ENCODE measurements at regions not wholly inside any gene's neighbourhood (a gene's known extent, or its start where the extent isn't known, plus 50 kb on each side); places are given as distances from the start of the nearest gene placed in this dataset.

GRCh38 chr6:117168296-117169063 lies 96.9 kb upstream of the VGLL2 start:
- Histone ChIP-seq H3K9me3 (ENCODE audit: control insufficient read depth in 2 of 3, low read length in 3 of 3) (no peaks in the 10 kb centered on the region), H3K27me3 (ENCODE audit: control insufficient read depth in 2 of 2, insufficient read depth in 2 of 2, low read length in 2 of 2) (no peaks in the 10 kb centered on the region), H3K27ac (ENCODE audit: low read depth, low read length) (no peak overlapping the region), H3K36me3 (ENCODE audit: control insufficient read depth in 2 of 3, insufficient read depth in 3 of 3, low read length in 3 of 3) (no peaks in the 10 kb centered on the region), H3K4me1 (ENCODE audit: control insufficient read depth in 2 of 2, insufficient read depth in 2 of 2, low read length in 2 of 2) (no peaks in the 10 kb centered on the region), H3K4me3 (ENCODE audit: low read length) (no peak overlapping the region)
- POLR2A ChIA-PET, result no interaction called here
- H3K27me3 Mint-ChIP-seq, result peaks cover 0 to 5% (median 3%) of the 10 kb centered on the region in 5 donors
- H3K36me3 Mint-ChIP-seq, result no peaks in the 10 kb centered on the region
- CTCF ChIA-PET, result no interaction called here
- intact Hi-C loops (cut with micrococcal nuclease), result no loop called here
- peaks cover 0 to 4% (median 0%) of the 10 kb centered on the region in 11 donors for H3K9me3 Mint-ChIP-seq
- no peak for DNase-seq
- ATAC-seq, result no peak
- H3K27ac Mint-ChIP-seq, result no peak overlapping the region
- no peaks in the 10 kb centered on the region for H3K4me1 Mint-ChIP-seq
- no peak overlapping the region for H3K4me3 Mint-ChIP-seq

- H3K9me3 Mint-ChIP-seq, result peaks cover 0 to 4% (median 0%) of the 10 kb centered on the region in 11 donors
- H3K4me1 Mint-ChIP-seq, result no peaks in the 10 kb centered on the region
- peaks cover 0 to 5% (median 3%) of the 10 kb centered on the region in 5 donors for H3K27me3 Mint-ChIP-seq
- H3K36me3 Mint-ChIP-seq, result no peaks in the 10 kb centered on the region
- no peak overlapping the region for H3K4me3 ChIP-seq (ENCODE audit: low read length)
- intact Hi-C loops (cut with micrococcal nuclease), result no loop called here
- no peak overlapping the region for H3K4me3 Mint-ChIP-seq
- no peak overlapping the region for H3K27ac Mint-ChIP-seq
- CTCF ChIA-PET, result no interaction called here
- no peak for DNase-seq
- H3K9me3 ChIP-seq (ENCODE audit: control insufficient read depth in 2 of 3, low read length in 3 of 3), result no peaks in the 10 kb centered on the region
- no peaks in the 10 kb centered on the region for H3K27me3 ChIP-seq (ENCODE audit: control insufficient read depth in 2 of 2, insufficient read depth in 2 of 2, low read length in 2 of 2)
- H3K36me3 ChIP-seq (ENCODE audit: control insufficient read depth in 2 of 3, insufficient read depth in 3 of 3, low read length in 3 of 3), result no peaks in the 10 kb centered on the region
- POLR2A ChIA-PET, result no interaction called here
- no peak for ATAC-seq
- no peaks in the 10 kb centered on the region for H3K4me1 ChIP-seq (ENCODE audit: control insufficient read depth in 2 of 2, insufficient read depth in 2 of 2, low read length in 2 of 2)
- no peak overlapping the region for H3K27ac ChIP-seq (ENCODE audit: low read depth, low read length)
These were observed 96.2 kb upstream of the VGLL2 start for GRCh38 chr6:117169064-117169665.

- POLR2A ChIA-PET, result no interaction called here
- H3K4me3 Mint-ChIP-seq, result no peak overlapping the region
- Histone ChIP-seq H3K27me3 (ENCODE audit: control insufficient read depth in 2 of 2, insufficient read depth in 2 of 2, low read length in 2 of 2) (no peaks in the 10 kb centered on the region), H3K36me3 (ENCODE audit: control insufficient read depth in 2 of 3, insufficient read depth in 3 of 3, low read length in 3 of 3) (no peaks in the 10 kb centered on the region), H3K4me3 (ENCODE audit: low read length) (no peak overlapping the region), H3K9me3 (ENCODE audit: control insufficient read depth in 2 of 3, low read length in 3 of 3) (no peaks in the 10 kb centered on the region), H3K27ac (ENCODE audit: low read depth, low read length) (no peak overlapping the region), H3K4me1 (ENCODE audit: control insufficient read depth in 2 of 2, insufficient read depth in 2 of 2, low read length in 2 of 2) (no peaks in the 10 kb centered on the region)
- intact Hi-C loops (cut with micrococcal nuclease), result no loop called here
- peaks cover 0 to 5% (median 3%) of the 10 kb centered on the region in 5 donors for H3K27me3 Mint-ChIP-seq
- ATAC-seq (no peak), DNase-seq (no peak)
- no peaks in the 10 kb centered on the region for H3K4me1 Mint-ChIP-seq
- CTCF ChIA-PET, result no interaction called here
- no peaks in the 10 kb centered on the region for H3K36me3 Mint-ChIP-seq
- peaks cover 0 to 4% (median 0%) of the 10 kb centered on the region in 11 donors for H3K9me3 Mint-ChIP-seq
- H3K27ac Mint-ChIP-seq, result no peak overlapping the region
These were observed 95.5 kb upstream of the VGLL2 start for GRCh38 chr6:117169781-117170281.

DNA sequence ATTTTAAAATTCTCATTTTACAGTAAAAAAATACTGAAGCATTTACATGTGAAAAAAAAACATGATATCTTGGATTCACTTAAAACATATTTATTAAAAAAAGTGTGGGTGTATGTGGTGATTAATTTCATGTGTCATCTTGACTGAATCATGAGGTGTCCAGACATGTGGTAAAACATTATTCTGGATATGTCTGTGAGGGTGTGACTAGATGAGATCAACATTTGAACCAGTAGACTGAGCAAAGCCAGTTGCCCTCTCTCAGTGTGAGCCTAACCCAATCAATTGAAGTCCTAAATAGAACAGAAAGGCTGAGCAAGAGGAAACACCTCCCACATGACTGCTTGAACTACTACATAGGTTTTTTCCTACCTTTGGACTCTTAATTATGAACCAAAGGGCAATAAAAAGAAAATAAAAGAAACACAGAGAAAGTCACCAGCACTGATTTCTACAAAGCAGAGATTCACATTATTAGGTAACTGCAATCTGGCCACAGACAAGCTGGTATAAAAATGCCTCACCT lies 90.5 kb upstream of the VGLL2 start:
- no peak overlapping the region for H3K4me3 ChIP-seq (ENCODE audit: low read length)
- H3K9me3 ChIP-seq (ENCODE audit: control insufficient read depth in 2 of 3, low read length in 3 of 3), result no peaks in the 10 kb centered on the region
- POLR2A ChIA-PET, result no interaction called here
- peaks cover 0 to 3% (median 0%) of the 10 kb centered on the region in 5 donors for H3K27me3 Mint-ChIP-seq
- no peaks in the 10 kb centered on the region for H3K27me3 ChIP-seq (ENCODE audit: control insufficient read depth in 2 of 2, insufficient read depth in 2 of 2, low read length in 2 of 2)
- no peaks in the 10 kb centered on the region for H3K4me1 Mint-ChIP-seq
- H3K4me1 ChIP-seq (ENCODE audit: control insufficient read depth in 2 of 2, insufficient read depth in 2 of 2, low read length in 2 of 2), result no peaks in the 10 kb centered on the region
- H3K27ac Mint-ChIP-seq, result no peak overlapping the region
- no peak overlapping the region for H3K27ac ChIP-seq (ENCODE audit: low read depth, low read length)
- DNase-seq (no peak), ATAC-seq (no peak)
- no peaks in the 10 kb centered on the region for H3K36me3 Mint-ChIP-seq
- no peak overlapping the region for H3K4me3 Mint-ChIP-seq
- peaks cover 3 to 29% (median 12%) of the 10 kb centered on the region in 11 donors for H3K9me3 Mint-ChIP-seq
- no peaks in the 10 kb centered on the region for H3K36me3 ChIP-seq (ENCODE audit: control insufficient read depth in 2 of 3, insufficient read depth in 3 of 3, low read length in 3 of 3)
- CTCF ChIA-PET, result no interaction called here
- intact Hi-C loops (cut with micrococcal nuclease), result no loop called here

- no peak for ATAC-seq
- H3K4me1 Mint-ChIP-seq, result no peaks in the 10 kb centered on the region
- no peak for DNase-seq
- no peaks in the 10 kb centered on the region for H3K9me3 ChIP-seq (ENCODE audit: control insufficient read depth in 2 of 3, low read length in 3 of 3)
- H3K27me3 ChIP-seq (ENCODE audit: control insufficient read depth in 2 of 2, insufficient read depth in 2 of 2, low read length in 2 of 2), result no peaks in the 10 kb centered on the region
- H3K9me3 Mint-ChIP-seq, result peaks cover 0 to 5% (median 0%) of the 10 kb centered on the region in 11 donors
- ChIA-PET CTCF (no interaction called here), POLR2A (no interaction called here)
- H3K27ac ChIP-seq (ENCODE audit: low read depth, low read length), result no peak overlapping the region
- no peaks in the 10 kb centered on the region for H3K36me3 Mint-ChIP-seq
- H3K4me1 ChIP-seq (ENCODE audit: control insufficient read depth in 2 of 2, insufficient read depth in 2 of 2, low read length in 2 of 2), result no peaks in the 10 kb centered on the region
- no peak overlapping the region for H3K4me3 Mint-ChIP-seq
- H3K27me3 Mint-ChIP-seq, result no peaks in the 10 kb centered on the region
- H3K4me3 ChIP-seq (ENCODE audit: low read length), result no peak overlapping the region
- H3K36me3 ChIP-seq (ENCODE audit: control insufficient read depth in 2 of 3, insufficient read depth in 3 of 3, low read length in 3 of 3), result no peaks in the 10 kb centered on the region
- no peak overlapping the region for H3K27ac Mint-ChIP-seq
- intact Hi-C loops (cut with micrococcal nuclease), result no loop called here
These were observed 76.6 kb upstream of the VGLL2 start for GRCh38 chr6:117188627-117189201.

DNA sequence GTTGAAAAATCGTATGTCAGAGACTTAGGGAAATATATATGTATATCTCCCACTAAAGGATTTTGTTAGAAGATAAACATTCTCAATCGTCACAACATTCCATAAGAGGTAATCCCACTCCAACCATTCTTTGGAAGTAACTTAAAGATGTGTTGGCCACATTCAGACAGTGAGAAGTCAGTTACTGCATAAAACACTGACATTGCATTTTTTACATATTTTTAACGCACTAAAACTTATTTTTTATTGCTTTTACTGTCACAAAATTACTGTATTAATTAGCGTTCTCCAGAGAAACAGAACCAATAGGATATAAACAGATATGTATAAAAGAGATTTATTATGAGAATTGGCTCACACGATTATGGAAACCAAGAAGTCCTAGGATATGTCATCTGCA lies 74.3 kb upstream of the VGLL2 start:
- H3K27me3 Mint-ChIP-seq, result peaks cover 0 to 2% (median 0%) of the 10 kb centered on the region in 5 donors
- intact Hi-C loops (cut with micrococcal nuclease), result no loop called here
- H3K9me3 Mint-ChIP-seq, result peaks cover 0 to 5% (median 0%) of the 10 kb centered on the region in 11 donors

More for the DNA sequence above, 74.3 kb upstream of the VGLL2 start:
- H3K4me3 Mint-ChIP-seq, result no peak overlapping the region
- Histone ChIP-seq H3K9me3 (ENCODE audit: control insufficient read depth in 2 of 3, low read length in 3 of 3) (no peaks in the 10 kb centered on the region), H3K4me3 (ENCODE audit: low read length) (no peak overlapping the region), H3K4me1 (ENCODE audit: control insufficient read depth in 2 of 2, insufficient read depth in 2 of 2, low read length in 2 of 2) (no peaks in the 10 kb centered on the region), H3K36me3 (ENCODE audit: control insufficient read depth in 2 of 3, insufficient read depth in 3 of 3, low read length in 3 of 3) (no peaks in the 10 kb centered on the region), H3K27ac (ENCODE audit: low read depth, low read length) (no peak overlapping the region), H3K27me3 (ENCODE audit: control insufficient read depth in 2 of 2, insufficient read depth in 2 of 2, low read length in 2 of 2) (no peaks in the 10 kb centered on the region)
- no peak overlapping the region for H3K27ac Mint-ChIP-seq
- ChIA-PET CTCF (interaction anchor here (0.6 kb wide), 1 partner anchor 607 kb away, joined by 3 read pairs; no protein-coding TSS in a partner anchor), POLR2A (no interaction called here)
- DNase-seq, result no peak
- no peaks in the 10 kb centered on the region for H3K36me3 Mint-ChIP-seq
- H3K4me1 Mint-ChIP-seq, result no peaks in the 10 kb centered on the region
- ATAC-seq, result no peak
